ENCODE measurements at regions not wholly inside any gene's neighbourhood (a gene's known extent, or its start where the extent isn't known, plus 50 kb on each side); places are given as distances from the start of the nearest gene placed in this dataset.

GRCh38 chr7:46360811-46361210 is 439.7 kb upstream of the IGFBP3 start:
- Histone ChIP-seq H3K4me3 (ENCODE audit: low read depth, low read length) (no peak overlapping the region), H3K27me3 (replicated peaks) (no peaks in the 10 kb centered on the region), H3K36me3 (replicated peaks) (no peaks in the 10 kb centered on the region), H3K27ac (no peak overlapping the region)
- no peak for TF ChIP-seq CTCF (IDR thresholded peaks at IDR 0.05; ENCODE audit: low read depth, low read length, missing control alignments)
- in situ Hi-C loops (cut with HindIII; ENCODE audit: low pct_ligation_motif_present, low sequenced_read_pairs), result loop anchor here (25.0 kb wide), 2 partner anchors 449 to 726 kb away; partner anchors contain the start of gene IGFBP3
- DNase-seq, result no peak

- TF ChIP-seq CTCF (IDR thresholded peaks at IDR 0.05; ENCODE audit: low read depth, low read length, missing control alignments), result no peak
- Histone ChIP-seq H3K27me3 (replicated peaks) (no peaks in the 10 kb centered on the region), H3K4me3 (ENCODE audit: low read depth, low read length) (no peak overlapping the region), H3K36me3 (replicated peaks) (no peaks in the 10 kb centered on the region), H3K27ac (no peak overlapping the region)
- DNase-seq, result no peak
- in situ Hi-C loops (cut with HindIII; ENCODE audit: low pct_ligation_motif_present, low sequenced_read_pairs), result loop anchor here (25.0 kb wide), 2 partner anchors 448 to 727 kb away; partner anchors contain the start of gene IGFBP3
These were observed 439.2 kb upstream of the IGFBP3 start for GRCh38 chr7:46360296-46360695.

DNA sequence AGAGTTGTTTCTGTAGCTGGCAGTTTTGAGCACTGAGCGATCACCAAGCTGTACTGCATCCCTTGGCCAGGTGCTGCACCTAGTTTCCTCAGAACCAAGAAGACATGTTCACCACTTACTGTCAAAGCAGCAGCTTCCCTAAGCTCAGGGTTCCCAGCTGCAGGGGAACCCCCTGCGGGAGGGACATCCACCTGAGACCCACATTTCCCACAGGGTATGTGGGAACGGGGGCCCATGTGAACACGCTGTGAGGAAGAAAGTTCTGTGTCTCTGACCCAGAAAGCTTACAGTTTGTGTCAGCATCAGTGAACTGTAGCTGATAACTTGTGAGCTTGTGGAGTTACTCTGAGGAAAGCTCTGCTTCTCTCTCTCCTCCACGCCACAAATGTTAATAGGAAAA is 436.8 kb upstream of the IGFBP3 start:
- no peak for TF ChIP-seq CTCF (IDR thresholded peaks at IDR 0.05; ENCODE audit: low read depth, low read length, missing control alignments)
- in situ Hi-C loops (cut with HindIII; ENCODE audit: low pct_ligation_motif_present, low sequenced_read_pairs), result loop anchor here (25.0 kb wide), 2 partner anchors 446 to 729 kb away; partner anchors contain the start of gene IGFBP3
- Histone ChIP-seq H3K27ac (no peak overlapping the region), H3K4me3 (ENCODE audit: low read depth, low read length) (no peak overlapping the region), H3K27me3 (replicated peaks) (no peaks in the 10 kb centered on the region), H3K36me3 (replicated peaks) (no peaks in the 10 kb centered on the region)
- DNase-seq, result no peak

GRCh38 chr7:46357290-46357689 is 436.2 kb upstream of the IGFBP3 start:
- Histone ChIP-seq H3K4me3 (ENCODE audit: low read depth, low read length) (no peak overlapping the region), H3K27ac (no peak overlapping the region), H3K36me3 (replicated peaks) (no peaks in the 10 kb centered on the region), H3K27me3 (replicated peaks) (no peaks in the 10 kb centered on the region)
- in situ Hi-C loops (cut with HindIII; ENCODE audit: low pct_ligation_motif_present, low sequenced_read_pairs), result loop anchor here (25.0 kb wide), 2 partner anchors 445 to 730 kb away; partner anchors contain the start of gene IGFBP3
- DNase-seq, result no peak
- TF ChIP-seq CTCF (IDR thresholded peaks at IDR 0.05; ENCODE audit: low read depth, low read length, missing control alignments), result no peak

DNA sequence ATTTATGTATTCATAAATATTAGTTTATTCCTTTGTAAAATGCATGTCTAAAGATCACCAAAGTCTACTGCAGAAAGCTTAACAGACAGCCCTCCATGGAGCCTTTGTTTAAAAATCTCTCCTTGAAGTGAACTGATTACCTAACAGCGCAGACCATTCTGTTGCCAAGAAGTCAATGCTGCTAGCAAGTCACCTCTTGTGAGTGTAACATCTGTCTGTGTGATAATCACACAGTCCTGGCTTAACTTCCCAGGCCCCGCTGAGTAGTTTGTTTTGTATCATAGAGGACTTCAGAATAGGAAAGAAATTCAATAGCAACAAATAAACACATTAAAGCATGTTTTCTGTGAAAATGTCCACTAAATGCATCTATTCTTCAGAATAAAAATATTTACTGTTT is 435.3 kb upstream of the IGFBP3 start:
- no peak for TF ChIP-seq CTCF (IDR thresholded peaks at IDR 0.05; ENCODE audit: low read depth, low read length, missing control alignments)
- Histone ChIP-seq H3K27ac (no peak overlapping the region), H3K4me3 (ENCODE audit: low read depth, low read length) (no peak overlapping the region), H3K36me3 (replicated peaks) (no peaks in the 10 kb centered on the region), H3K27me3 (replicated peaks) (no peaks in the 10 kb centered on the region)
- DNase-seq, result no peak
- in situ Hi-C loops (cut with HindIII; ENCODE audit: low pct_ligation_motif_present, low sequenced_read_pairs), result loop anchor here (25.0 kb wide), 2 partner anchors 444 to 731 kb away; partner anchors contain the start of gene IGFBP3

DNA sequence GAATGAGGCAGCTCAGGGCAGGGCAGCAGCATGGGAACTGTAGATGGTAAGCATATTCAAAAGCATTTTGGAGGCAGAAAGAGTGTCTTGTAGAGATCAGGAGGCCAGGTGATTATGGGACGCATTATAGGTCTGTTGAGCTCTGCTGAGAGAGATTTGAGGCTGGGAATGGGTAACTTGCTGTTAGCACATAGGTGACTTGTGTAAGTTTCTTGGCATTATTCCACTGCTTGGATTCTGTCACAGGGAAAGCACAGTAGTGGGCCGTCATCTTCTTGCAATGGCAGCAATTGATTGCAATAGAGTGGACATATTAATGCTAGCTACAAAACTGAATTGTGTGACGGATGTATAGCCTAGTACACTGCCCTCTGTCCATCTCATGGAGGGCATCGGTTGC is 434.3 kb upstream of the IGFBP3 start:
- in situ Hi-C loops (cut with HindIII; ENCODE audit: low pct_ligation_motif_present, low sequenced_read_pairs), result loop anchor here (25.0 kb wide), 2 partner anchors 443 to 732 kb away; partner anchors contain the start of gene IGFBP3
- DNase-seq, result no peak
- Histone ChIP-seq H3K27ac (no peak overlapping the region), H3K4me3 (ENCODE audit: low read depth, low read length) (no peak overlapping the region), H3K36me3 (replicated peaks) (no peaks in the 10 kb centered on the region), H3K27me3 (replicated peaks) (no peaks in the 10 kb centered on the region)
- no peak for TF ChIP-seq CTCF (IDR thresholded peaks at IDR 0.05; ENCODE audit: low read depth, low read length, missing control alignments)

Measured in brain microvascular endothelial cell (primary cell).